Suppressor macrophage (primary cell): ENCODE measurements at regions not wholly inside any gene's neighbourhood (a gene's known extent, or its start where the extent isn't known, plus 50 kb on each side); places are given as distances from the start of the nearest gene placed in this dataset.

Experiments
- DNase-seq, 4 experiments: peaks; one replicate each; pipeline ENCODE4 v3.0.0-alpha.2; 2020 to 2022

DNA sequence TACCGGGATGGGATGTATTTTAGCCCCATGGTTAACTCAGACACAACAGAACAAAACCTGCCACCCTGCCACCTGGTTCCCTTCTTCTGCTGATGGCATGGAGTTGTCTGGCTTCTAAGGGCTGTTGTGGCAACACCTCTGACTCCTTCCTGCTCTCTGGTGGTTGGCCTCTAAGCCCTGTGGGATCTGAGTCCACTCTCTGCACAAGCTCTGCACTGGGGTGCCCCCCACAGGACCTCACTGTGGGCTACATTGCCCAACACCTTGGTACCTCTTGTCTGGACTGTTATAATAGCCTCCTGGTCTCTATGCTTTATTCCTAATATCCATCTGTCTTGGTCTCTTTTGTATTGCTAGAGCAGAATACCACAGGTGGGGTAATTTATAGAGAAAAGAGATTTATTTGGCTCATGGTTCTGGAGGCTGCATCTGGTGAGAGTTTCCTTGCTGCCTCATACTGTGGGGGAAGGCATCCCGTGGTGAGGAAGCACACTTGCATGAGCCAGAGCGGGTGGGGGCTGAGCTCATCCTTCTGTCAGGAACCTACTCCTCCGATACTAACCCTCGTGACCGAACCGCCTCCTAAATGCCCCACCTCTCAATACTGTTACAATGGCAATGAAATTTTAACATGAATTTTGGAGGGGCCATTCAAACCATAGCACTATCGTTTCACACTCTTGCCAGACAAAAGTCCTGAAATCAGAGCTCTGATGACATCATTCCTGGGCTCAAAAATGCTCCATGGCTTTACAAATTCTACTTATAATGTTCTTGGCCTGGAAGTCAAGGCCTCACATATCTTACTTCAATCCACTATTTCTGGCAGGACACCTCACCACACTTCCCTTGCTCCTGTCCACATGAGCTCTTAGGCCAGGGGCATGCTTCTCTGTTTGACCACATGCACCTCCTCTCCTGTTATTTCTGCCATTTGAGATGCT lies 127.2 kb downstream of the PAX1 start:
- DNase-seq, result no peak

DNA sequence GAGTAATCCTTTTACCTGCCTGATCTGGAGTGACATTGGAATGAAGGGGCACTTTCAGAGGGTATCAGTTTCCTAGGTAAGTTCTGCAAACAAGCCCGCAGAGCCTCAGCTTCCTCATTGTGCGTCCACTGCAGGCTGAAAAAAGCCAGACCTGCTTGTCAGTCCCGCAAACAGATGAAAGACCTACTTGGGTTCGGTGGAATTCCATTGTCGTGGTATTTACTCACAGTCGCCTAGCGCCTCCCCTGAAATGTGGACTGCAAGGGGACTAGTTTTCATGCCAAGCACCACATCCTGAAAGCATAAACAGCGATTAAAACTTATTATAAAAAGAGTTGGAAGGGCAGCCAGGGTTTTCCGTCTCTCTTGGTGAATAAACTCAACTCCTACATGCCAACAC lies 121.5 kb downstream of the PAX1 start:
- no peak for DNase-seq

DNA sequence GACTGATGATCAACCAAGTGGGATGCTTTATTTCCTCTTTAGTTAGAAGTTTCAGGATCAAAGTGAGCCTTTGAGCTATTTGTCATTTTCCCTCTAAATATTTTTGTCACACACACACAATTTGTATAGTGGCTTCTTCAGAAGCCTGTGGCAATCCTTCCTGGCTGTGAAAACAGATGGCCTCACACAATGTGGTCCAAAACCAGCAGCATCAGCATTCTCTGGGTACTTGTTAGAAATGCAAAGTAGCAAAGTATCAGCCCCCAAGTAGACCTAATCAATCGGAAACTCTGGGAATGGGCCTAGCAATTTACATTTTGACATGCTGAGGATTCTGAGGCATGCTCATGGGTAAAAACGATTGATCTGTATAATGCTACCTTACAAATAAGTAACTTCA lies 115.9 kb downstream of the PAX1 start:
- no peak for DNase-seq

DNA sequence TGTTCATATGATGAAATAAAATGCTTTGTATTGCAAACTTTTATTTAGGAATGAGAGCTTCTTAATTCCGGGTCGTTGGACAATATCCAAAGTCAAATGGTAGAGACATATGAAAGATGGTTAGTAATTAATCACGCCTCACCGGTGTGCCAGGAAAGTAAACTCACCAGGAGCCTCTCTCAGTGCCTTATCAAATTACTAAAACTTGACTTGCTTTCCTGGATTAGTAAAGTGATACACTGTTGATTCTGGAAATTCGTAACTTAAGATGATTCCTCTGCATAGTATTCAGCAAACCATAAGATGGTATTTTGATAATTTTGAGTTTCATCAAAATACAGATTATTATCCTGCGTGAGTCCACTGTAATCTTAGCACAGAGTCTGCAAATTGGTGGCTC lies 115.2 kb downstream of the PAX1 start:
- no peak for DNase-seq

DNA sequence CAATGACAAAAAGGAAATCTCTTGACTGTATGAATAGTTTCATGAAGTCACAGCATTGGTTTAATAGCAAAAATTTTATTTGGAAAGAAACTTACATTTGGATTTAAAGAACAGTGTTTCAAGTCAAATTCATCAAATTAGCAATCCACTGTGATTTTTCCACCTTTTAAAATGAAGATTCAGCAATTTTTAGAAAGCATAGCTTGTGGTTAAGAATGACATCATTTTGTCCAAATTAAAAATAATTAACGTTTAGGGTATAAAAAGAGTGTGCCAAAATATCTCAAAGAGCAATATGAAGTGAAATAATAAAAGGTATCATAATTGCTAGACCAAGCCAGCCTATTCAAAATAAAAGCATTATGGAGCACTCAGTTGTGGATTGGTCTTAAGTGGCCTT lies 114.6 kb downstream of the PAX1 start:
- DNase-seq, result no peak

DNA sequence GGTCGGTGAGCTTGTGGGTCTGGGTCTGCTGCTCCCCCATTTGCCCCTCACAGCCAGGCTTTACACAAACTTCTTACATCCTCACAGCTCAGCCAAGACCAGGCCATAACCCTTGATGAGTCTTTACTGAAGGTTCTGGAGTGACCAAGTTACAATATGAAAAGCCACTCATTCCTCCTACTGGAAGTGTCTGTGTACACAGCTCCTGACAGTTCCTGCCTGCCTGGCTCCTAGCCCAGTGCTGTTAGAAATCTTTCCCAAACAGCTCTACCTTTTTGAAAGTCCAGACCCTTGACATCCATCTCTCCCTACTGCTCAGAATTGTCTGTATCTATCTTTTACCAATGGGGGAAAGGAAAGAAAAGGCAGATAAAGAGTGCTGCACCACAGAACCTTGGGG lies 106.9 kb downstream of the PAX1 start:
- no peak for DNase-seq

DNA sequence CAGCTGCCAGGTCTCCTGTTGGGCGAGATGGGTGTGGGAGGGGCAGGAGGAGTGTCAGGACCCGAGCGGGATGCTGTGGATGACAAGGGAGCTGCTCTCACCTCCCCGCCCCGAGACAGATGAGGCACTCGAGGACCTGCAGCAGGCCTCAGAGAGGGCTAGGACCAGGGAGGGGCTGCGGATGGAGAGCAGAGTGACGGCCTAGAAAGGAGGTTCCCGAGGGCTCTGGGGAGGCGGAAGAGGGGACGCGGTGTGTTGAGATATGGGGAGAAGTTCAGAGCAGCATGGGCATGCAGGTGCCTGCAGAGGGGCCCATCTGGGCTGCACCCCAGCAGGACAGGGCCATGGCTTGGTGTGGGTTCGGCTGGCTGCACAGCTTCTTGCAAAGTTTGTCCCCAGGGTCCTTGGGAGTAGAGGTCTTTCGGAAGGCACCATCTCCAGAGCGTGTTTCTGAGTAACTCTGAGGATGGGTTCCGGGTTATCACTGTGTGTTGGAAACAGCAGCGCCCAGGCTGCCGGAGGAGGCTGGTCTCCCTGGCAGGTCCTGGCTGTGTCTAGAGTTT lies 104.6 kb downstream of the PAX1 start:
- no peak for DNase-seq

DNA sequence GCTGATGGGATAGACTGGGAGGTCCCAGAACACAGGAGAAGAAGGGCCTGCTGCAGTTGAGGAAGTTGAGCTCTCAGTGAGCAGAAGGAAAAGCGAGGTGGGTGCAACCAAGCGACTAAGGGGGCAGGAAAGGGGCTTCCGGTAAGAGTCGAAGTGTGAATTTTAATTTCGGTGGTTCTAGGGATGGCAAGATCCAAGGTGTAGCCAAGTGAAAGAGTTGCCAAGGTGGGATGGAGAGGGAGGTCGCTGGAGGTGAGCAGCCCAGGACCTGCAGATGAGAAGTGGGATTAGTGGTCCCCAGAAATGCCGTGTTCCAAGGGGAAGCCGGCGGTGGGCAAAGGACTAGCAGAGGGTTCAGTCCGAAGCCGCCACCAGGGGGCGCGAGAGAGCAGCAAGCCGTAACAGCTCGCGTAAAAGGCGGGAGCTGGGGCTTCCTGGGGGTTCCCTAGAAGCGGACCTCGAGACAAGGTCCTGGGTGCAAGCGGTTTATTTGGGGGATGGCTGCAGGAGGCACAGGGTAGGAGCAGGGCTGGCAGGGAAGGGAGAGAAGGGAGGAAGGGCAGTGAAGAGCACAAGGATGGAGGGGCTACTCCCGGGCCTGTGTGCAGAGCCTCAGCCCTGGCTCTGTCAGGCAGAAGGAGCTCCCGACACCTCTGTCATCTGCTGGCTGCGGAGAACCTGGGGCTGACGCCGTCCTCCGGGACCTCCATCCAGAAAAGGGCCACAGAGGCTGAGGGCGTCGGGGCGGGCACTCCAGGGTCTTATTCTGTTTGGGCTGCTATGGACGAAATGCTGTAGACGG lies 103.6 kb downstream of the PAX1 start:
- peak; percentile 47 to 81 (median 58) for DNase-seq

DNA sequence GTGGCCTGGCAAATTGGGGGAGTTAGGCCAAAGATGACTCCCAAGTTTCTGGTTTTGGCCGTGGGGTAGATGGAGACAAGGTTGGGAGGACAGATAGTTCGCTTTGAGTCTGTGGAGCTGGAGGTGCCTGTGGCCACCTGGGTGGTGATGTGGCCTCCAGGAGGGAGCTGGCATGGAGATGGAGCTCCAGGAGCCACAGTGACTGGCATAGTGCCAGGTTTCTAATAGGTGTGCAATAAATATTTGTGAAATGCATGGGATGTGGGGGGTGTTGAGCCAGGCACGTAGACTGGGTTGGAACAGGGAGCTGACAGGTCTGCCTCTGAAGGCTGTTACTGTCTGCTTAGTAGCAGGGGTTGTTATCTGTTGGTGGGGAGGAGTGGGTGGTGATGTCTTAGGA lies 102.7 kb downstream of the PAX1 start:
- no peak for DNase-seq

DNA sequence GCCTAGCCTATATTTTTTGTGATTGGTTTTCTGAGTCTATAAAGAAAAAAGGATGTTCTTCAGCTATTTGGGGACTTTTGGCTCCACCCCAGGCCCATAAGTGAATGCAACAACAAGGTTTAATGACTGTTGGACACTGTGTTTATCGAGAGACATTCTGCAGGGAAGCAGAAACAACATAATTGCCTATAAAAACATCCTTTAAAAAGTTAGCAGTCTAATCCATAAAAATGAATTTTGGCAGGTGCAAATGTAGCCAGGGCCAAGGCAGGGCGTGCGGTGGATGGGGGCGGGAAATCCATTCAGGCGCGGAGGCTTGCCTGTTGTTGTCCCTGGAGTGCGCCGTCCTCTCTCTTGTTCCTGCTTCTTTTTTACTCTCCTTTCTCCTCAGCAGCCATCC lies 99.3 kb downstream of the PAX1 start:
- no peak for DNase-seq

DNA sequence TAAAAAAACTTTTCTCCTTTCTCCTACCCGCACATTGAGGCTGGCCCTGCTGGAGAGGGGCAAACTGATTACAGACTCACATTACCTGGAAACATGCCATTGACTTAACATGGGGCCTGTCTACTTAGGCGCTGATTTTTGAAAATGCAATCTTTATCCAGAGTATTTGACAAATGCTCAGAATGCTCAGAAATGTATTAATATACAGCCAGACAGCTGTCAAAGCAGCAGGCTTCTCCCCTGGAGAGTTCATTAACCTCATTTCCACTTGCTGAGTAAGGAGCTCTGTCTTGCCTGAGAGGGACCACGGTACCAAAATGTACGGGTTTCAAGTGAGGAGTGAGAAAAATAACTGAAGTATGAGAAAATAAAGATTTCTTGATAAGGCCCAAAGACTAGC lies 95.7 kb downstream of the PAX1 start:
- DNase-seq, result no peak

DNA sequence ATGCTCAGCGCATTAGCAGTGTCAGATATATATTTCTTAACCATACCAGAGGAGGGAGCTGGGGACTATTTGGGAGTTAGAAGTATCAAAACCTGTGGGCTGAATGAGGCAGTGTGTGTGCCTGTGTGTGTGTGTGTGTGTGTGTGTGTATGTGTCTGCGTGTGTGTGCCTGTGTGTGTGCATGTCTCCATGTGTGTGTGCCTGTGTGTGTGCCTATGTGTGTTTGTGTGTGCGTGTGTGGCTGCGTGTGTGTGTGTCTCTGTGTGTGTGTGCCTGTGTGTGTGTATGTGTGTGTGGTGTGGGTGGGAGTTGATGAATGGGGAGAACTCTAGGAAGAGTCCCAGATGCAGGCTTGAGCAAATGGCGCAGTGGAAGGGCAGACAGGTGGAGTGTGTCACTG lies 92.9 kb downstream of the PAX1 start:
- DNase-seq, result no peak

DNA sequence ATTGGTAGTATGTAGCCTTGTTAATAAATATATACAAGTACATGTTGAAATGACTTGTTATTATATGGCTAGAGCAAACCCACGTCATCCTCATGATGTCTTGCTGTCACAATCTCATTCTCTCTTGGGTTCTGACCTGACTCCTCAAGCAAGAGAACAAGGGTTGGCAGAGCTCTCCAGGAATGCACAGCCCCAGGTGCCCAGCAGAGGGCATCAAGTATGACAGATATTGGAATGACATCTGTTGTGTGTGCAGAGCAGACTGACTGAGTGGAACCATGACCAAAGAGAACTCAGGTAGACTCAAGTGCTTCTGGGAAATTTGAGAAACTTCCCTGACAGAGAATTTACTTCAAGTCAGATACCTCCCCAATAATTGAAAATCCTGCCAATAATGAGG lies 90.6 kb downstream of the PAX1 start:
- no peak for DNase-seq

DNA sequence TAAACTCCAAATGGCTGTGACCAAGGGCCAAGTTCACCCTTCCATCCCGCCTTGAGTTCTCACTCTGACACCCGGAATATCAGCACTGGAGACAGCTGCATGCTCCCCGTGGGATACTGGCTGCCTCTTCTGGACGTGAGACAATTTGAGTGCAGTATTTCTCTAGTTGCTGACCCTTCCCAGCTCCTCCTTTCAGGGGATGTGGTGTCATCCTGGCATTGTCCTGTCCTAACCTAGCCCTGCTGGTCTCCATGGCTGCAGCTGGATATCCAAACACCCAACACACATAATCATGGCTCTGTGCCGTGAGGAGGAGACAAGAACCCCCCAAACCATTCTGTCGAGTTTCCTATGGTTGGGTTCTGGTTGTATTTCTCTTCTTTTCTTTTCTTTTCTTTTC lies 82.6 kb downstream of the PAX1 start:
- DNase-seq, result no peak

DNA sequence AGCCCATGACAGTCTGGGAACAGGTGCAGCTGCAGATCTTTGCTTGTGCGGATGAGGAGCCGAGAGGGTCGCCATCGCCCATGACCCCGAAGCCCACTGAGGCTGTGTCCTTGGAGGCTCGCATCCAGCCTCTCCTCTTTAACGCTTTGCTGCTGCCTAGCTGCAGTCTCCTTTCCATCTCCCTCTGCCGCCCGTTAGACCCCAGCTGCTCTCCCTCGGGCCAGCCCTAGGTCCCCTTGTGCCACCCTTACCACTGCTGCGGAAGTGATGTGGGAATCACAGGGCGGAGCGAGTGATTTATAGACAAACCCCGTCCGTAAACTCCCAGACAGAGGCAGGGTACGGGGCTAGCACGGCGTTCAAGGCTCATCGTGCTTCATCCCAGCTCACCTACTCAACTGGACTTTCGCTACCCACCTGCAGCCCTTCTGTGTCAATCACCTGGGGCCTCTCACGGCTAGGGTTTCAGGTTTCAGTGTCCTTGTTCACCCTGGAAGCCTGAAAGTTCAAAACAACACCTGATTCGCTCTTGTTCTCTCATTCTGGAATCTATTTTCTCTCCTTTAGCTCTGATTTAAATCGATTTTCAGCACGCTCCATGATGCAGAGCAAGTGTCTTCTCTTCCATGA lies 76.1 kb downstream of the PAX1 start:
- DNase-seq, result no peak

DNA sequence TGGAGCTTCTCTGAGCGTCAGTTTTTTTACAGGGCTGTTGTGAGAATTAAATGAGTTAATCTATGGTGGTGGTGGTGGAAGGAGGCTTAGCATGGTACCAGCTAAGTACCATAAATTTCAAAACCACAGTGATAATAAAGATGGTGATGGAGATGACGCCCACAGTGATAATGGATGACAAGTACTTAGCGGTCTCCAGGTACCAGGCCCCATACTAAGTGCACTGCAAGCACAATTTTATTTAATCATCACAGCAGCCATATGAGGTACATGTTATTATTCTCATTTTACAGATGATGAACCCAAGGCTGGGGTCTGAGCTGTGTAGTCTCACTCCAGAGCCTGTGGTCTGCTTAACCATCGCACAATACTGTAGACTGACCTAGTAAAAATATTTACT lies 75.1 kb downstream of the PAX1 start:
- no peak for DNase-seq
